A673 (cell line): ENCODE measurements at regions not wholly inside any gene's neighbourhood (a gene's known extent, or its start where the extent isn't known, plus 50 kb on each side); places are given as distances from the start of the nearest gene placed in this dataset.

Experiments used
- BruUV-seq: library from RNA; stranded (reverse); fragments of 400-500 nt; replicated peaks from 2 replicates; lab custom pipeline; 2021; lab: Mats Ljungman, UMichigan
- CTCF ChIA-PET: fragments of 300-600 bp; sonication (Branson Sonifier 250); formaldehyde crosslinking; loops from one replicate; lab custom pipeline; 2022; ENCODE audit warnings: antibody characterized with exemption; lab: Charles Lee
- POLR2A ChIA-PET: fragments of 300-600 bp; sonication (Branson Sonifier 250); formaldehyde crosslinking; loops from one replicate; lab custom pipeline; 2022; ENCODE audit warnings: antibody characterized with exemption; ENCODE audit not compliant: low non-redundant PET; lab: Charles Lee
- DNase-seq: peaks from one replicate; pipeline ENCODE4 v3.0.0-alpha.2; 2015; ENCODE audit warnings: low spot score
- H3K27ac ChIP-seq: fragments of 200-600 bp; sonication (generic); 2 replicates; pipeline ENCODE4 v1.5.1; 2016; ENCODE audit warnings: mixed run types, low read depth, mild to moderate bottlenecking, mixed read lengths, antibody characterized with exemption, low read length; ENCODE audit not compliant: poor library complexity, severe bottlenecking
- H3K27me3 ChIP-seq: fragments of 200-600 bp; sonication (generic); replicated peaks from 2 replicates; pipeline ENCODE4 v1.6.1; 2017; ENCODE audit warnings: mixed run types, low read depth, mild to moderate bottlenecking, mixed read lengths, antibody characterized with exemption, low read length; ENCODE audit not compliant: insufficient read depth, poor library complexity
- H3K36me3 ChIP-seq: fragments of 200-600 bp; sonication (generic); 2 replicates; pipeline ENCODE4 v1.6.1; 2016; ENCODE audit warnings: mixed run types, mild to moderate bottlenecking, mixed read lengths, antibody characterized with exemption, low read length; ENCODE audit not compliant: insufficient read depth, poor library complexity, severe bottlenecking
- H3K4me1 ChIP-seq: fragments of 200-600 bp; sonication (generic); 2 replicates; pipeline ENCODE4 v1.6.1; 2017; ENCODE audit warnings: mixed run types, mild to moderate bottlenecking, mixed read lengths, antibody characterized with exemption, low read length; ENCODE audit not compliant: insufficient read depth, poor library complexity, severe bottlenecking
- H3K4me3 ChIP-seq: fragments of 200-600 bp; sonication (generic); 2 replicates; pipeline ENCODE4 v1.5.1; 2016; ENCODE audit warnings: low read depth, mixed run types, mild to moderate bottlenecking, mixed read lengths, low read length; ENCODE audit not compliant: poor library complexity, severe bottlenecking
- H3K9me3 ChIP-seq: fragments of 200-600 bp; sonication (generic); 2 replicates; pipeline ENCODE4 v1.6.1; 2016; ENCODE audit warnings: mixed run types, low read depth, mild to moderate bottlenecking, mixed read lengths, antibody characterized with exemption, low read length; ENCODE audit not compliant: poor library complexity, severe bottlenecking
- EZH2 ChIP-seq: fragments of 200-600 bp; sonication (generic); IDR thresholded peaks from 2 replicates; pipeline ENCODE4 v1.6.1; 2017; ENCODE audit warnings: borderline replicate concordance, low read depth, mild to moderate bottlenecking, mixed read lengths, antibody characterized with exemption, low read length; ENCODE audit not compliant: poor library complexity, severe bottlenecking
- intact Hi-C: fragments of 100-400 bp; cut with micrococcal nuclease; formaldehyde crosslinking; loops from one replicate; pipeline ENCODE4 v1.10.0; 2022; ENCODE audit not compliant: unreplicated experiment
- TF ChIP-seq, protein P1 (sequence below): fragments of 300-800, 200-600 bp; sonication (generic); conservative IDR thresholded peaks from 2 replicates; pipeline ENCODE4 v1.5.1; 2017; ENCODE audit warnings: low read depth, mild to moderate bottlenecking, antibody characterized with exemption, low read length, moderate library complexity, mixed read lengths

DNA sequence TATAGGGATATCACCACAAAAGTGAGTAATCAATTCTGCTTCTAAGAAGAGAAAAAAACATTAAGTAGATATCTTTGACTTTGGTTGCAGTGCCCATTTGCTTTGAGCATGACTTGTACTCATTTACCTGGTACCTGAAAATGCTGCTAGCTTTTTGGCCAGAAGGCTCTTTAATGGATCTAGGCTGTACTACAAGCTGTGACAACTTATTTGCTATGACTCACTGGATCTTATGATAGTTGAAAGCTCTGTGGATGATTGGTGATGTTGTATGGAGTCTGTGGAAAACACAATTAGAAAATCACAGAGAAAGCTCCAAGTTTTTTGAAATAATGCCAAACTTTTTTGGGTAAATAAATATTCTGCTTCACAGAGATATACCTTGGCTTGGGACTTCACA is 960.9 kb upstream of the FBXO33 start:
- no peak for TF ChIP-seq EZH2
- TF ChIP-seq, protein P1, sequence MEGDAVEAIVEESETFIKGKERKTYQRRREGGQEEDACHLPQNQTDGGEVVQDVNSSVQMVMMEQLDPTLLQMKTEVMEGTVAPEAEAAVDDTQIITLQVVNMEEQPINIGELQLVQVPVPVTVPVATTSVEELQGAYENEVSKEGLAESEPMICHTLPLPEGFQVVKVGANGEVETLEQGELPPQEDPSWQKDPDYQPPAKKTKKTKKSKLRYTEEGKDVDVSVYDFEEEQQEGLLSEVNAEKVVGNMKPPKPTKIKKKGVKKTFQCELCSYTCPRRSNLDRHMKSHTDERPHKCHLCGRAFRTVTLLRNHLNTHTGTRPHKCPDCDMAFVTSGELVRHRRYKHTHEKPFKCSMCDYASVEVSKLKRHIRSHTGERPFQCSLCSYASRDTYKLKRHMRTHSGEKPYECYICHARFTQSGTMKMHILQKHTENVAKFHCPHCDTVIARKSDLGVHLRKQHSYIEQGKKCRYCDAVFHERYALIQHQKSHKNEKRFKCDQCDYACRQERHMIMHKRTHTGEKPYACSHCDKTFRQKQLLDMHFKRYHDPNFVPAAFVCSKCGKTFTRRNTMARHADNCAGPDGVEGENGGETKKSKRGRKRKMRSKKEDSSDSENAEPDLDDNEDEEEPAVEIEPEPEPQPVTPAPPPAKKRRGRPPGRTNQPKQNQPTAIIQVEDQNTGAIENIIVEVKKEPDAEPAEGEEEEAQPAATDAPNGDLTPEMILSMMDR: no peak
- H3K9me3 ChIP-seq: no peaks in the 10 kb centered on the region

DNA sequence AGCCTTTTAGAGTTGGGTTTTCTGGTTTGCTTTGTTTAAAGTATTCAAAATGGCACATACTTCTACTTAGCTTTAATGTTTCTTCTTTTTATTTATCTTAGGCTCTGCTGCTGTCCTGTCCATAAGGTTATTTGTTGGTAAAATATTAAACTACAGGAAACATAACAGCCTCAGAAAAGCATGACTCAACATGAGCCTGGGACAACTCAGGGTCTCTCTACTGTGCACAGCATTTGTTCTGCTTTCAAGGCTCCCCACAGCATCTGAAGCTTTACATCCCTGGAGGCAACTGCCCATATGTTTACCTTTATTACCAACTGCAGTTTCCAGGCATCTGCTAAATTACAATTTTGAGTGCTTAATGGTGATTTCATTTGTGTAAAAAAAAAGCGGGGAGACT is 954.2 kb upstream of the FBXO33 start:
- Histone ChIP-seq H3K27ac (no peak overlapping the region), H3K27me3 (no peaks in the 10 kb centered on the region), H3K9me3 (peaks cover 3% of the 10 kb centered on the region), H3K4me1 (no peaks in the 10 kb centered on the region), H3K4me3 (no peak overlapping the region), H3K36me3 (no peaks in the 10 kb centered on the region)
- no peak for TF ChIP-seq EZH2
- TF ChIP-seq, protein P1: no peak
- POLR2A ChIA-PET: no interaction called here
- intact Hi-C loops: no loop called here
- CTCF ChIA-PET: no interaction called here
- DNase-seq: no peak
- no TSS peak for BruUV-seq

More for the DNA sequence above, 960.9 kb upstream of the FBXO33 start:
- CTCF ChIA-PET: no interaction called here
- intact Hi-C loops: no loop called here
- H3K36me3 ChIP-seq: no peaks in the 10 kb centered on the region
- no TSS peak for BruUV-seq
- H3K4me3 ChIP-seq: no peak overlapping the region
- POLR2A ChIA-PET: no interaction called here
- H3K27ac ChIP-seq: no peak overlapping the region
- DNase-seq: no peak
- no peaks in the 10 kb centered on the region for H3K4me1 ChIP-seq
- no peaks in the 10 kb centered on the region for H3K27me3 ChIP-seq

DNA sequence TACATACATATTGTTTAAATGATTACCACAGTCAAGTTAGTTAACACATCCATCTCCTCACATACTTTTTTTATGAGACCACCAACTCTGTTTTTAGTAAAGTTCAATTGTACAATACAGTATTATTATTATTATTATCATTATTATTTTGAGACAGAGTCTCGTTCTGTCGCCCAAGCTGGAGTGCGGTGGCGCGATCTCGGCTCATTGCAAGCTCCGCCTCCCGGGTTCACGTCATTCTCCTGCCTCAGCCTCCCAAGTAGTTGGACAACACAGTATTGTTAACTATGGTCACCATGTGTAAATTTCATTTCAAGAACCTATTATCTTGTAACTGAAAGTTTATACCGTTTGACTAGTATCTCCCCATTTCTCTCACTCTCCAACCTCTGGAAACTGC is 942.0 kb upstream of the FBXO33 start:
- Histone ChIP-seq H3K27me3 (no peaks in the 10 kb centered on the region), H3K27ac (no peak overlapping the region), H3K9me3 (no peaks in the 10 kb centered on the region), H3K36me3 (no peaks in the 10 kb centered on the region), H3K4me1 (no peaks in the 10 kb centered on the region), H3K4me3 (no peak overlapping the region)
- no peak for TF ChIP-seq EZH2
- TF ChIP-seq, protein P1: no peak
- ChIA-PET CTCF (no interaction called here), POLR2A (no interaction called here)
- DNase-seq: no peak
- no TSS peak for BruUV-seq
- intact Hi-C loops: no loop called here
